CD4-positive, alpha-beta T cell (primary cell): ENCODE measurements at regions not wholly inside any gene's neighbourhood (a gene's known extent, or its start where the extent isn't known, plus 50 kb on each side); places are given as distances from the start of the nearest gene placed in this dataset.

Source experiments
- ATAC-seq: fragments of 200-7000 bp; cut with Tn5 transposase; one replicate; pipeline ENCODE4 v1.10.0; 2022; ENCODE audit warnings: mild to moderate bottlenecking; ENCODE audit not compliant: poor library complexity
- CTCF ChIA-PET: fragments of 350-600 bp; sonication (Branson Sonifier 250); formaldehyde crosslinking; loops from one replicate; lab custom pipeline; 2021; ENCODE audit warnings: antibody characterized with exemption, inconsistent platforms; lab: Charles Lee
- POLR2A ChIA-PET: fragments of 350-600 bp; sonication (Branson Sonifier 250); formaldehyde crosslinking; loops from one replicate; lab custom pipeline; 2021; ENCODE audit warnings: antibody characterized with exemption, inconsistent platforms; lab: Charles Lee
- DNase-seq, 14 experiments: peaks; one replicate each; pipeline ENCODE4 v3.0.0-alpha.2; 2013 to 2020; ENCODE audit warnings: mixed read lengths in 2 of 14
- H3K27ac ChIP-seq, 2 donors: one replicate each; pipeline versions ENCODE4 v1.5.1 to v1.7.0; 2013; ENCODE audit warnings: low read length in 2 of 2, low read depth in 1 of 2, mild to moderate bottlenecking in 1 of 2
- H3K27me3 ChIP-seq, 2 experiments: 1 replicate in 1 of 2; 2 replicates in 1 of 2; pipeline versions ENCODE4 v1.6.1 to v1.7.0; 2013; ENCODE audit warnings: low read length in 2 of 2, control low read depth in 1 of 2, mild to moderate bottlenecking in 1 of 2, moderate library complexity in 1 of 2; ENCODE audit not compliant: insufficient read depth in 2 of 2, control insufficient read depth in 1 of 2
- H3K36me3 ChIP-seq: one replicate; pipeline ENCODE4 v1.6.1; 2013; ENCODE audit warnings: low read length, control low read depth; ENCODE audit not compliant: insufficient read depth
- H3K4me1 ChIP-seq: one replicate; pipeline ENCODE4 v1.6.1; 2013; ENCODE audit warnings: low read length, control low read depth; ENCODE audit not compliant: insufficient read depth
- H3K4me3 ChIP-seq: one replicate; pipeline ENCODE4 v1.5.1; 2013; ENCODE audit warnings: mild to moderate bottlenecking, low read length, moderate library complexity
- H3K9me3 ChIP-seq, 2 experiments: 1 replicate in 1 of 2; 2 replicates in 1 of 2; pipeline versions ENCODE4 v1.6.1 to v1.7.0; 2013; ENCODE audit warnings: low read length in 2 of 2, mild to moderate bottlenecking in 2 of 2, control low read depth in 1 of 2, moderate library complexity in 1 of 2; ENCODE audit not compliant: control insufficient read depth in 1 of 2, insufficient read depth in 1 of 2
- H3K27ac Mint-ChIP-seq: one replicate; pipeline ENCODE4 v1.8.0; 2020; ENCODE audit warnings: mixed read lengths
- H3K27me3 Mint-ChIP-seq: one replicate; pipeline ENCODE4 v1.8.0; 2021; ENCODE audit warnings: mixed read lengths
- H3K36me3 Mint-ChIP-seq: one replicate; pipeline ENCODE4 v1.8.0; 2021; ENCODE audit warnings: low read depth, mixed read lengths
- H3K4me1 Mint-ChIP-seq: one replicate; pipeline ENCODE4 v1.8.0; 2021; ENCODE audit warnings: low read depth, mixed read lengths
- H3K4me3 Mint-ChIP-seq: one replicate; pipeline ENCODE4 v1.8.0; 2020; ENCODE audit warnings: mild to moderate bottlenecking, mixed read lengths
- H3K9me3 Mint-ChIP-seq: one replicate; pipeline ENCODE4 v1.8.0; 2020; ENCODE audit warnings: mixed read lengths
- CTCF ChIP-seq: fragments of 200-600 bp; IDR thresholded peaks from one replicate; pipeline ENCODE4 v1.8.0; 2022; ENCODE audit warnings: antibody characterized with exemption, mild to moderate bottlenecking
- intact Hi-C, 2 experiments: fragments of 100-400 bp; cut with DNase I in 1 of 2; cut with micrococcal nuclease in 1 of 2; formaldehyde crosslinking; loops; one replicate each; pipeline versions ENCODE4 v1.15.1 to v1.9.0; 2023 to 2025; cut with DNase I, micrococcal nuclease

- TF ChIP-seq CTCF: no peak
- ChIA-PET POLR2A (no interaction called here), CTCF (no interaction called here)
- Mint-ChIP-seq H3K9me3 (no peaks in the 10 kb centered on the region), H3K4me3 (no peak overlapping the region), H3K27ac (no peak overlapping the region), H3K27me3 (no peaks in the 10 kb centered on the region), H3K4me1 (peaks cover 10% of the 10 kb centered on the region), H3K36me3 (no peaks in the 10 kb centered on the region)
- H3K27me3 ChIP-seq: no peaks in the 10 kb centered on the region
- peaks cover 22% of the 10 kb centered on the region for H3K4me1 ChIP-seq
- intact Hi-C loops: no loop called here
- no peaks in the 10 kb centered on the region for H3K36me3 ChIP-seq
- ATAC-seq (no peak), DNase-seq (no peak)
- H3K9me3 ChIP-seq: peaks cover 0 to 4% of the 10 kb centered on the region in 2 experiments
- H3K4me3 ChIP-seq: no peak overlapping the region
- no peak overlapping the region for H3K27ac ChIP-seq
Measured at GRCh38 chr4:152020073-152020472, 259.3 kb upstream of the GATB start.

- Histone ChIP-seq H3K4me3 (no peak overlapping the region), H3K27me3 (no peaks in the 10 kb centered on the region), H3K9me3 (no peaks in the 10 kb centered on the region), H3K36me3 (no peaks in the 10 kb centered on the region), H3K4me1 (peaks cover 32% of the 10 kb centered on the region), H3K27ac (no peak overlapping the region)
- intact Hi-C loops: no loop called here
- Mint-ChIP-seq H3K36me3 (no peaks in the 10 kb centered on the region), H3K27me3 (no peaks in the 10 kb centered on the region), H3K4me1 (peaks cover 44% of the 10 kb centered on the region), H3K27ac (no peak overlapping the region), H3K9me3 (peaks cover 3% of the 10 kb centered on the region), H3K4me3 (no peak overlapping the region)
- ChIA-PET POLR2A (no interaction called here), CTCF (no interaction called here)
- no peak for ATAC-seq
- TF ChIP-seq CTCF: no peak
- no peak for DNase-seq
Measured at GRCh38 chr4:152016303-152016620, 255.5 kb upstream of the GATB start.

GRCh38 chr4:152015597-152016302 lies 254.9 kb upstream of the GATB start:
- CTCF ChIA-PET: no interaction called here

More at GRCh38 chr4:152015597-152016302, 254.9 kb upstream of the GATB start:
- Histone ChIP-seq H3K27ac (no peak overlapping the region), H3K9me3 (no peaks in the 10 kb centered on the region), H3K36me3 (no peaks in the 10 kb centered on the region), H3K4me3 (no peak overlapping the region), H3K27me3 (no peaks in the 10 kb centered on the region), H3K4me1 (peaks cover 37% of the 10 kb centered on the region)
- no peak for TF ChIP-seq CTCF
- H3K27me3 Mint-ChIP-seq: no peaks in the 10 kb centered on the region
- intact Hi-C loops: no loop called here
- peaks cover 50% of the 10 kb centered on the region for H3K4me1 Mint-ChIP-seq
- POLR2A ChIA-PET: no interaction called here
- H3K27ac Mint-ChIP-seq: no peak overlapping the region
- H3K9me3 Mint-ChIP-seq: peaks cover 4% of the 10 kb centered on the region
- H3K4me3 Mint-ChIP-seq: no peak overlapping the region
- ATAC-seq (no peak), DNase-seq (no peak)
- no peaks in the 10 kb centered on the region for H3K36me3 Mint-ChIP-seq
